ENCODE measurements at regions not wholly inside any gene's neighbourhood (a gene's known extent, or its start where the extent isn't known, plus 50 kb on each side); places are given as distances from the start of the nearest gene placed in this dataset.

- TF ChIP-seq, protein P1, sequence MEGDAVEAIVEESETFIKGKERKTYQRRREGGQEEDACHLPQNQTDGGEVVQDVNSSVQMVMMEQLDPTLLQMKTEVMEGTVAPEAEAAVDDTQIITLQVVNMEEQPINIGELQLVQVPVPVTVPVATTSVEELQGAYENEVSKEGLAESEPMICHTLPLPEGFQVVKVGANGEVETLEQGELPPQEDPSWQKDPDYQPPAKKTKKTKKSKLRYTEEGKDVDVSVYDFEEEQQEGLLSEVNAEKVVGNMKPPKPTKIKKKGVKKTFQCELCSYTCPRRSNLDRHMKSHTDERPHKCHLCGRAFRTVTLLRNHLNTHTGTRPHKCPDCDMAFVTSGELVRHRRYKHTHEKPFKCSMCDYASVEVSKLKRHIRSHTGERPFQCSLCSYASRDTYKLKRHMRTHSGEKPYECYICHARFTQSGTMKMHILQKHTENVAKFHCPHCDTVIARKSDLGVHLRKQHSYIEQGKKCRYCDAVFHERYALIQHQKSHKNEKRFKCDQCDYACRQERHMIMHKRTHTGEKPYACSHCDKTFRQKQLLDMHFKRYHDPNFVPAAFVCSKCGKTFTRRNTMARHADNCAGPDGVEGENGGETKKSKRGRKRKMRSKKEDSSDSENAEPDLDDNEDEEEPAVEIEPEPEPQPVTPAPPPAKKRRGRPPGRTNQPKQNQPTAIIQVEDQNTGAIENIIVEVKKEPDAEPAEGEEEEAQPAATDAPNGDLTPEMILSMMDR (IDR thresholded peaks at IDR 0.05; ENCODE audit: insufficient read depth, low read length), result no peak
- TF ChIP-seq POLR2AphosphoS5 (IDR thresholded peaks at IDR 0.05; ENCODE audit: low read depth) (no peak), GABPA (IDR thresholded peaks at IDR 0.05; ENCODE audit: low read depth) (no peak), REST (IDR thresholded peaks at IDR 0.05; ENCODE audit: insufficient replicate concordance, low read depth) (no peak)
Measured at GRCh38 chr4:173753408-173753807, 223.4 kb upstream of the HAND2 start.

Measured in HL-60 (cell line).